Fibroblast of villous mesenchyme (primary cell): ENCODE measurements at regions not wholly inside any gene's neighbourhood (a gene's known extent, or its start where the extent isn't known, plus 50 kb on each side); places are given as distances from the start of the nearest gene placed in this dataset.
"Not testable (repeated sequence)": the region's sequence is repeated elsewhere in the genome, so short reads cannot be mapped to it uniquely, and the experiment has no call there.

Experiments
- DNase-seq: peaks from one replicate; pipeline ENCODE4 v3.0.0-alpha.2; 2010; ENCODE audit warnings: low read depth
- H3K4me3 ChIP-seq: 2 replicates; pipeline ENCODE4 v1.5.1; 2011; ENCODE audit warnings: low read depth, mild to moderate bottlenecking, low read length
- CTCF ChIP-seq: IDR thresholded peaks from 2 replicates; pipeline ENCODE4 v1.5.1; 2012; ENCODE audit warnings: low read depth, mild to moderate bottlenecking, low read length; ENCODE audit not compliant: insufficient read depth

GRCh38 chr15:20194591-20195198, 346.9 kb downstream of the GOLGA6L6 start:
- not testable (repeated sequence) for H3K4me3 ChIP-seq, DNase-seq
- TF ChIP-seq CTCF = peak; percentile 22

GRCh38 chr15:20192982-20193929, 348.3 kb downstream of the GOLGA6L6 start:
- DNase-seq, H3K4me3 ChIP-seq: not testable (repeated sequence)

GRCh38 chr15:20191508-20192125, 350.0 kb downstream of the GOLGA6L6 start:
- H3K4me3 ChIP-seq, DNase-seq: not testable (repeated sequence)

GRCh38 chr15:20188611-20189010, 353.0 kb downstream of the GOLGA6L6 start:
- not testable (repeated sequence) for H3K4me3 ChIP-seq, DNase-seq

GRCh38 chr15:20187370-20188355, 353.9 kb downstream of the GOLGA6L6 start:
- H3K4me3 ChIP-seq, DNase-seq: not testable (repeated sequence)

- not testable (repeated sequence) for H3K4me3 ChIP-seq, DNase-seq
Measured at GRCh38 chr15:20184879-20185278, 356.7 kb downstream of the GOLGA6L6 start.

GRCh38 chr15:20168221-20168620, 373.4 kb downstream of the GOLGA6L6 start:
- DNase-seq, H3K4me3 ChIP-seq: not testable (repeated sequence)

GRCh38 chr15:20153528-20153927, 388.1 kb downstream of the GOLGA6L6 start:
- DNase-seq, H3K4me3 ChIP-seq: not testable (repeated sequence)

GRCh38 chr15:20148679-20149078, 392.9 kb downstream of the GOLGA6L6 start:
- H3K4me3 ChIP-seq, DNase-seq: not testable (repeated sequence)

- H3K4me3 ChIP-seq, DNase-seq: not testable (repeated sequence)
Measured at GRCh38 chr15:20148008-20148407, 393.6 kb downstream of the GOLGA6L6 start.

- DNase-seq, H3K4me3 ChIP-seq: not testable (repeated sequence)
Measured at GRCh38 chr15:20144333-20145036, 397.1 kb downstream of the GOLGA6L6 start.

- H3K4me3 ChIP-seq, DNase-seq: not testable (repeated sequence)
Measured at GRCh38 chr15:20142906-20143305, 398.7 kb downstream of the GOLGA6L6 start.

GRCh38 chr15:20142410-20142809, 399.2 kb downstream of the GOLGA6L6 start:
- not testable (repeated sequence) for H3K4me3 ChIP-seq, DNase-seq

- not testable (repeated sequence) for H3K4me3 ChIP-seq, DNase-seq
Measured at GRCh38 chr15:20124668-20125067, 416.9 kb downstream of the GOLGA6L6 start.
